Activated T-cell treated with anti-CD3 and anti-CD28 coated beads, Interleukin-2, amount 50 U/mL, for 1 hour (primary cell): ENCODE measurements at regions not wholly inside any gene's neighbourhood (a gene's known extent, or its start where the extent isn't known, plus 50 kb on each side); places are given as distances from the start of the nearest gene placed in this dataset.
"Not testable (repeated sequence)": the region's sequence is repeated elsewhere in the genome, so short reads cannot be mapped to it uniquely, and the experiment has no call there.

Experiments
- DNase-seq: peaks from one replicate; pipeline ENCODE4 v3.0.0-alpha.2; 2020

DNA sequence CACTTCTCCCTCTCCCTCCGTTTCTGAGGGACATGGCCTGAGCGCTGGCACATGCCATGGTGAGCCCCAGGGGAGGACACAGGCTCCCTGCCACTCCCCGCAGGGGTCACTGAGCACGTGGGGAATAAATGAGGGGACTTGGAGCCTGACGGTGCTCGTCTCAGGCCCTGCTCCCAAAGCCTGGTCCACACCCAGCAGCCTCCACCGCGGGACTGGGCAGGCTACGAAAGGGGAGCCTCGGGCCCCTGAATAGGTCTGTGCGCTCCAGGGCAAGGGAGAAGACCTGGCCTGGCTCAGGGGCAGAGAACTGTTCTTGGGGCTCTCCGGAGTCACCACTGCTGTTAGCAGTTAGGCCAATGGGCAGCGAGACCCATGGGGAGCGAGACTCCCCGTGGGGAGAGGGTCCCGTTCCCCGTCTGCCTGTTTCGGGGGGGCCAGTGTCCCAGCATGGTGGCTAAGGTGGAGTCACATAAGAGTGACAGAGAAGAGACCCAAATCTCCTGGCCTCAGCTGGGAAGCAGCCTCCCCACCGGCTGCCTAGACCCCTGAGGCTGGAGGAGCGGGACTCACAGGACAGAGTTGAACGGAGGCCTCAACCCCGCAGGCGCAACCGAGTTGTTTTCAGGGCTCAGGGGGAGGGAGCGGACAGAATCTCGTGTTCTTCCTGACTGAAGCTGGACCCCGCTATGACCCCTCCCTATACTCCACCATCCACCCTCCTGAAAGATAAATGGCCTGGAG is 329.8 kb upstream of the SFSWAP start:
- DNase-seq = no peak

DNA sequence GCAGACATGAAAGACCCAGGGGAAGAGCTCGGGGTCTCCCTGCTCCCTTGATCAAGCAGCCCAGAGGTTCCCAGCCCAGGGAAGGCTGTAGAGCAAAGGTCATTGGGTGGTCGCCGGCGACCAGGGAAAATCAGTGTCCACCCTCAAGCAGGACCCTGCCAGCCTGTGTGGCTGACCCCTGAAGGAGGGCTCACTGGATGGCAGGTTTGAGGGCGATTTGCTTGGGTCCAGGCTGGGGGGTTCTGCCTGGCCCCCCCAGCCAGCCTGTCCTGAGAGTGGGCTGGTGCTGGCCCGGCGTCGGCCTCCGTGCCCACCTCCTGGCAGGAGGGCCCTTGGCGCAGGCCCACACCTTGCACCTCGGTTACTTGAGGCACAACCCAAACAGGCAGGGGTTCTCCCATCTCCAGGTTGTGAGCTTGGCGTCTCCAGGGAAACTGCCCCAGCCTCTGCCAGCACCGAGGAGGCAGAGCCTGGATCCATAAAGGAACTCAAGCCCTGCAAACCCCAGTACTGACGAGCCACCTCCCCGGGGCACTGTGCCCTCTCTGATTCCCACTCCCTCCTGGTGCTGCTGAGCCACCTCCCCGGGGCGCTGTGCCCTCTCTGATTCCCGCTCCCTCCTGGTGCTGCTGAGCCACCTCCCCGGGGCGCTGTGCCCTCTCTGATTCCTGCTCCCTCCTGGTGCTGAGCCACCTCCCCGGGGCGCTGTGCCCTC is 329.0 kb upstream of the SFSWAP start:
- DNase-seq = no peak

DNA sequence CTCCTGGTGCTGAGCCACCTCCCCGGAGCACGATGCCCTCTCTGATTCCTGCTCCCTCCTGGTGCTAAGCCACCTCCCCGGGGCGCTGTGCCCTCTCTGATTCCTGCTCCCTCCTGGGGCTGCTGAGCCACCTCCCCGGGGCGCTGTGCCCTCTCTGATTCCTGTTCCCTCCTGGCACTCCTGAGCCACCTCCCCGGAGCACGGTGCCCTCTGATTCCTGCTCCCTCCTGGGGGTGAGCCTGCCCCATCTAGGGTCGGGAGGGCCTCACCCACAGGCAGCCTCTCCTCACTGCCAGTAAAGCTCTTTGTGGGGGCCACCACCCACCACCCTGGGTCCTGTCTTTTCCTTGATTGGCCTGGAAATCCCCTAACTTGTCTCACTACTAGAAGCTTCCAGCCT is 327.6 kb upstream of the SFSWAP start:
- no peak for DNase-seq

DNA sequence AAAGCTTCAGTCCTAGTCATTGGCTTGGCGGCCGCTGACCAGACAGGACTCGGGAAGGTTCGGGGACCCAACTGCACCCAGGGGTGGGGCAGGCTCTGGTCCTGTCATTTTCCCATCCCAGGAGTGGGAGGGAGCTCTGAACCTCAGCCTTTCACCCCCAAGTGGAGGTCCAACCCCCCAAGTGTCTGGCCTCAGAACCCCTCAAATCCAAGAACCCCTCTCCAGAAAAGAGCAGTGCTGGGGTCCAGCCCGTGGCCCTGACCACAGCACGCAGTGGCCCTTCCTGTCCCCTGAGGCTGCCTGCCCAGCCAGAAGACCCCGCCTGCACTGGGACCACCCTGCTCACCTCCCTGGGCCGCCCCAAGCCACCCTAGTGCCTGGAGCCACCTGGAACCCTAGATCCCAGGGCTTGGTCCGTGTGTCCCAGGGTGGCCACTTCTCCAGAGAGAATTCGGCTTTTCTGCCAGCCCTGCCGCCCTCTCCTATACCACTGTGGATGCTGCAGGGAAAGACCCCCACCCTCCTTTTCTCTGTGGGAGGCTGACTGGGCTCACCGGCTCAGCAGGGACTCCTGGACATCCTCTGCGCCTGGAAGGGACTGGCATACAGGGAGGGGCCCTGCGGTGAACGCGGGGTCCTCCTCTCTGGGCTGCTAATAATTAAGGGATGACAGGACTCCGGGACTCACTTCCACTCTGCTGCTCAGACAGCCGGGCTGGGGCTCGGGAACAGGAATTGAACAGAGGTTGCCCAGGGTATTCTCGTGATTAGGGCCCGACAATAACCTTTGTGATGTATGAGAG is 326.9 kb upstream of the SFSWAP start:
- no peak for DNase-seq

DNA sequence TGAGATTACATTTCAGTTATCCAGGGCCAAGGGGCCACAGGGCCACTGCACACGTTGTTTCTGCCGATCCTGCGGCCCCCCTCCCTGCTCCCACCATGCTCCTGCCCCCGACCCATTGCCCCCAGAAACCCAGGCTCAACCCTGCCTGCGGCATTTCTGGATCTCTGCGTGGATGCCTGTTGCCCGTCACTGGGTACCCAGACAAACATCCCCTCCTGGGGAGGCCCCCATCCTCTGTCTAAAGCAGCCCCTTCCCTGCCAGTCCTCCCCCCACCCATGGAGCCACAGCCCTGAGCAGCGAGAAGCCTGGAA is 326.4 kb upstream of the SFSWAP start:
- no peak for DNase-seq

DNA sequence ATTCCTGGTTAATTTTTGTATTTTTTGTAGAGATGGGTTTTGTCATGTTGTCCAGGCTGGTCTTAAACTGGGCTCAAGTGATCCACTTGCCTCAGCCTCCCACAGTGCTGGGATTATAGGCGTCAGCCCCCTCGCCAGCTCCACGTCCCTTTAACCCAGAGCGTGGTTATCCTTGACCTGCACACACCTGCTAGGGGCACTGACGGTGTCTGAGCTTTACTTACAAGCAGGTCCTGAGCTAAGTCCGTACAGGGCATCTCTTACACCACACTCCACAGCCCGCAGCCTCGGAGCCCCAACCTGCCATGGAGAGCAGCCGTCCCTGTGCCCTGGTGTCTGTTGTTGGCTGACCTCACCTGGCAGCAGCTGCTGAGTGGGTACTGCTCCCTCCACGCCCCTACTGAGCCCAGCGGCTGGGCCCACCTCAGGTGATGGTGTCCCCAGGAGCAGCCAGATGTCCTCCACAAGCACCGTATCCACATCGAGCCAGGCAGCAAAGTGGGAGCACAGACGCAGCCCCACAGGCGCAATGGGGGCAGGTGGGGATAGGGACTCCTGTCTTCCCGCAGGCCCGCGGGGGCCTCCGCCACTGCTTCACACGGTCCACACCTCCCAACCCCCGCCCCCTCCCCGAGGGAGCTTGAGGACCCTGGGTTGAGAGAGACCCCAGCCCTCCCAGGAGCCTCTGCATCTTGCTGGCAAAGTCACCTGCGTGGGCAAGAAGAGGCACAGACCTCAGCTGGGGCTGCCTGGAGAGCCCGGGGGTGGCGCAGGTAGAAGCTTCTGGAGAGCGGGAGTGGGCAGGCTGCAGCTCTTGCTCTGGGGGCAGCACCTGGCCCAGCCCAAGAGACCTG is 325.4 kb upstream of the SFSWAP start:
- DNase-seq = no peak

DNA sequence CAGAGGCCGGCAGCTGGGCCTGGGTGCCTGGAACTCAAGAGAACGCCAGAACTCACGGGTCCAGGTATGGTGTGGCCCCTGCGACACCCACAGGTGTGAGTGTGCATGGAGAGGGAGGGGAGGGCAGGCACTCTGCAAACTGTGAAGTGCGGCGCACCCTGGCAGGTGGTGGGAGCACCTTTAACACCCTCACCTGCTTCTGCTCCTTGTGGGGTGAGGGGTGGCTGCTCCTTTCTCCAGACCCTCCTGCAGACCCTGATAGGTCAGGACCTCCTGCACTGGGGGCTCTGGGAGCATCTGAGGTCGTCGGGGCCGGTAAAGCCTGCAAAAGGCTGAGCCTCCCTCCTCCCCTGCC is 324.7 kb upstream of the SFSWAP start:
- DNase-seq = no peak

DNA sequence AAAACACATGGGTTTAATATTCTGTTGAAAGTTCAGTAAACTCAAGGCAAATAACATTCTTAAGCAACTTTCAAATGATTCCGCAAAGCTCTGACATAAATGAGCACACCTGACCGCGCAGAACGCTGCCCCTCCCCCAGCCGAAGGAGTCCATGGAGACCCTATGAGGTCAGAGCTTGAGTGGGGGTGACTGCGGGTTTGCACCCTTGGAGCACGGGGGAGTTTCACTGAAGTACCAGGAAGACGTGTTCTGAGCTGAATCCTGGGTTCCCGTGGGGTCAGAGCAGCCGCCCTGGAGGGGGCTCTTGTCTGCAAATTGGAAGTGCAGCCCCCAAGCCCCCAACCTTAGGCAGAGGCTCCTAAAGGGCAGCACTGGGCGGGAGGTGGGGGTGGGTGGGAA is 324.1 kb upstream of the SFSWAP start:
- DNase-seq = no peak

DNA sequence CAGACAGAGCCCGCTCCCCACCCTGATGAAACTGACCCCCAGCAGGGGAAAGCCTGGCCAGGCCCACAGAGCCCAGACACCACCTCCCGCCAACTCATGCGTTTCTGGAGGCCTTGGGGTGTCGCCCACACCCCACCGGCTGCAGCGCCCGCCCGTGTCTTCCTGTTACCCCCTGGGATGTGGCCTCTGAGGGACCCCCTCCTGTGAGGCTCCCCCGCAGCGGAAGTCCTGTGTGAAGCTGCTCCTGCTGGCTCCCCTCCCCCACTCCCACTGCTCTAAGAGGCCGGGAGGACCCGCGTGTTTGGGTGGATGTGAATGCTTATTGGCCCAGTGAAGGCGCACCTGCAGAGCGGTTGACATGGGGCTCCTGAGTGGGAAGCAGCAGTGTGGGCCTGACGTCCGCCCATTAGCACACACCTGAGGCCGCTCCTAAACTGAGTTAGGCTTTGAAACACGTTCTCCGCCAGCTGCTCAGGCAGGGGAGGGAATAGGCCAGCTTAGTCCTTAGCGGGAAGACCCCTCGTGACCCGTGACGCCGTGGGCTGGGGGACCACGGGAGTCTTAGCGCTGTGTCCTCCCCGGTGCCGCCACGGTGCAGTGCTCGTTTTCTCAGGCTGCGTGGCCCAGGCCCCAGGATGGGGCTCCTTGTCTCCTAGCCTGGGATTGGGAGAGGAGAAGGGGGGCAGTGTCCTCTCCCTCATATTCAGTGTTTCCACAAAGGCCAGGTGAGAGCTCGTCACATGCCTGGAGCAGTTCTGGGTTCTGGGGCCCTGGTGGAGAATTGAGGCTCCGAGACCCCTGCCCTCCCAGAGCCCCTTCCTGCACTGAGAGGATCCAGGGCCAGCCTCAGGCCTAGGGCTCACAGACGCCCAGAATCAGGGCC is 323.4 kb upstream of the SFSWAP start:
- DNase-seq = no peak

DNA sequence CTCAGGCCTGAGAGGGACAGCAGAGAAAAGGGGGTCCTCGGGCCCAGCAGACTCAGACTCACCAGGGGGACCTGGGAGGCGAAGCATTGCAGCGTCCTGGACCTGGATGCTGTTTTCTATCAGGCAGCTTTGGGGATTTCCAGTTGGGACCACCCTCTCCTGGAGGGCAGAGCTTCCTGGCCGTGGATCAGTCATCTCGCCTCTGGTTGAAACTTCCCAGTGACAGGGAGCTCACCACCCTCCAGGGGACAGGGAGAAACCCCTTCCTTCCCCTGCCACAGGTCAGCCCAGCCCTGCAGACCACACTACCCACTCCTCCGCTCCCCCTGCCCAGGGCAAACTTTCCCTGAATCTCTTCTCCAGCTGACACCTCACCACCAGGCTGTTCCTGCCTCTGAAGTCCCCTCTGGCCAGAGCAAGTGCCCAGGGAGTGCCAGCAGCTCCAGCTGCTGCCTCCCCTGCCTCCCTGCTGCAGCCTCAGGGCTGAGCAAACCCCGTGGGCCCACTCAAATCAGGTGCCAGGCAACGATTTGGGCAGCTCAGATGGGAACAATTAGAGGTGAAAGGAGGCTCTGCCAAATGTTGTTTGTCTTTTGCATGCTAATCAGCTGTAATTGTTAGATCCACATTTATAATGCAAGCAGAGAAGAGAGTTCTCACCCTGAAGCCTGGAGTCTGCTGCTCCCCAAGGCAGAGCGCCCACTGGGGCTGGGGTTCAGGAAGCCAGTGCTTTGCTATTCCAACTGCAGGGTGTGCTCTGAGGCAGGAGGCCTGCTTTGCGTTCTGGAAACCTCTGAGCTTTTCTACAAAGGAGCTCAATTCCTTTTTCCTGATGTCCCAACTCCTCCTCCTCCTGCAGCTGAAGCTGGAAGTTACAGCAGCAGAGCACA is 322.5 kb upstream of the SFSWAP start:
- not testable (repeated sequence) for DNase-seq

DNA sequence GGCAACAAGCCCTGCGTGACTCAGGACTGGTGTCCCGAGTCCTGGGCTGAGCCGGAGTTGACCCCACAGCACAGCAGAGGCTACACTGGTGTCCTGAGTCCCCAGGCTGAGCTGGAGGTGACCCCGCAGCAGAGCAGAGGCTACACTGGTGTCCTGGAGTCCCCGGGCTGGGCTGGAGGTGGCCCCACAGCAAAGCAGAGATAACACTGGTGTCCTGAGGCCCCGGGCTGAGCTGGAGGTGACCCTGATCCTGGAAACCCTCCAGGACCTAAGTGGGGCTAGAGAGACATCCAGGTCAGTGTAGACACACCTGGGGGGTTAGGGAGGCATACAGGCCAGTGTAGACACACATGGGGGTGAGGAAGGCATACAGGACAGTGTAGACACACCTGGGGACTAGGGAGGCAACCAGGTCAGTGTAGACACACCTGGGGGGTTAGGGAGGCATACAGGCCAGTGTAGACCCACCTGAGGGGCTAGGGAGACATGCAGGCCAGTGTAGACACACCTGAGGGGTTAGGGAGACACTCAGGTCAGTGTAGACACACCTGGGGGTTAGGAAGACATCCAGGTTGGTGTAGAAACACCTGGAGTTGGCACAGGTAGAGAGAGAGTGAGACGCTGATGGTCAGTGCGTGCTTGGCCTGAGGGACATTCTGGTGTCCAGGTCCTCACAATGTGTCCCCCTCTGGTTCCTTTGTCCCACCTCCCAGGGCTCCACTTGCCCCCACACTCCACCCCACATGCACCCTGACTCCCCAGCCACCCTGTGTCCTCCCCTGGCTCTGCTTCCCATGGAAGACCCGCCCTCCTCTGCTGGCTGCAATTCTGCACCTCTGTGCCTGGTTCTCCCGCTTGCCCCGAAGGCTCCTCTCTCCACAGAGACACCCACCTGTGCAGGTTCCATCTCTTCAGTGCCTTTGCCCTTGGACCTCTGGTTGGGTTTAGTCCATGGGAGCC is 321.6 kb upstream of the SFSWAP start:
- DNase-seq = no peak

DNA sequence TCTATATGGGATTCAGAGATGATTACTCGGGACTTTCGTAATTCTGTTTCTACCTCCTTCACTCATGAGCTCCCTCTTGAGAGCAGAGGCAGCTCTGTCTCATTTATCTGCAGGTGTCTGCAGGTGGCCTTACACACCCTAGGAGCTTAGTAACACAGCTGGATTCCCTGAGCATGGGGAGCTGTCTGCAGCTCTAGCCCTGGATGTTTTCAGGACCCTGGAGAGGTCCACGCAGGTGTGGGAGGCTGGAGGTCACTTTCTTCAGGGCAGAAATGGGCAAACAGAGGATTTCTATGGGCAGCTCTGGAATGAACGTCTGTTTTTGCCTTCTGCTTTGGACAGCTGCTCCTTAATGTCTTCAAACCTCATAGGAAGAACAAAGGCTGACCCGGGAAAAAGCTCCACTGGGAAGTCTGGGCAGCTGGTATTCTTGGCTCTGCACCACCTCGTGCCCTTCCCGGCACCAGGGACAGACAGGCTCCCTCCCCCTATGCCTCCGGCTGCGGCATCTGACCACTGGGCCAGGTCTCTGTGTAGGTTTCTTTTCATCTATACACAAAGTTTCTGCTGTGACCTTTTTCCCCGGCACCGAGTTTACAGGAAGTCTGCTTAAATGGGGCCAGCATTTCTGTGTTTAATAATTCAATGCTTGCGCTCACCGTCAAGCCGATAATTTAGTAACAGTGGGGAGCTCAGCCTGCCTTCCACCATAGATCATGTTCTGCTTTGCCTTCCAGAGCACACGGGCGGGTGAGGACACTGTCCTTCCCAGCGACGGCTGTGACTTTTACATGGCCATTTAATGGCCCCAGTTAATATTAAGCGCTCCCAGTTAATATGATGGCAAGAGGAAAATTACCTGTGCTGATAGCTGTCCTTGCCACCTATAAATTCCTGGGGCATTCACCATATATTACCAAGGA is 320.2 kb upstream of the SFSWAP start:
- DNase-seq = no peak

DNA sequence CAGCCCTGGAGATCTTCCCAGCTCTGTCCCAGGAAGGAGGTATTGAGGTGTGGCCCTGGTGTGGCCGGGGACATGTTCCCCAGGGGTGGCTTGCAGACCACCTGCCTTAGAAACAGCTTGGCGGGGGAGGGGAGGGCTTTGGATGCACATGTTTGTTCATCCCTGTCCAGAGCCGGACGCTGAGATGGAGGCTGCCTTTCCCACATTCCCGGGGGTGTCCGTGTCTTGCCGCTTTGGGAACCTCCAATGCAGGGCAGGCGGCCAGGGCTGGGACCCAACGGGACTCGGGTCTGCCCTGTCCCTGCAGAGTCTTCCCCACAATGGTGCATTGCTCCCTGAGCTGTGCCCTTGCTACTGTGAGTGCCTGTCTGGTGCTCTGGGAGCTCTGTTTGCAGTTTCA is 319.5 kb upstream of the SFSWAP start:
- DNase-seq = no peak

DNA sequence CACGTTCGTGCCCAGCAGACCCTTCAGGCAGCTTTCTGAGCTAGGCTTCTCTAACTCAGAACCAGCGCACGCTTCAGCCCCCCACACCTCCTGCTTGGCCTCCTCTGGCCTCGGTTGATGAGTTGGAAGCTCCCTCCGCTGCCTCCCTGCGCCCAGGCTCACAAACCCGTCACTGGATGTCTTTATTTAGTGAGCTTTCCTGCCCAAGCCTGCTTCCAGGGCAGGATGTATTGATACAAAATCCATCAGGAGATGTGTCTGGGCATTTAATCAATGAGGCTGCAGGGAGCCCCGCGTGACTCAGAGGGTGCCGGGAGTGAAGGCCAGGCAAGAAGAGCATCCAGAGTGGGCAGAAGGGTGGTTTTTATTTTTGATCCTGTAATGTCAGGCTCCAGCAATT is 316.1 kb upstream of the SFSWAP start:
- not testable (repeated sequence) for DNase-seq

DNA sequence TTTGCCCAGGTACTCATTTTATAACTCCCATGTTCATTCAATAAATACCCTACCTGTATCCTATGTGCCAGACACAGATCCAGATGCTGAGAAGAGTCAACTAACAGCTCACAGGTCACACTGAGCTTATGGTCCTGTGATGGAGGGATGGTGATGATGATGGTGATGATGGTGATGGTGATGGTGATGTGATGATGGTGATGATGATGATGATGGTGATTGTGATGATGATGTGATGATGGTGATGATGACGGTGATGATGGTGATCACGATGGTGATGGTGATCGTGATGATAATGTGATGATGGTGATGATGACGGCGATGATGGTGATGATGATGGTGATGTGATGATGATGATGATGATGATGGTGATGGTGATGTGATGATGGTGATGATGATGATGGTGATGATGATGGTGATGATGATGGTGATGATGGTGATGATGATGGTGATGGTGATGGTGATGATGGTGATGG is 315.6 kb upstream of the SFSWAP start:
- DNase-seq = not testable (repeated sequence)

DNA sequence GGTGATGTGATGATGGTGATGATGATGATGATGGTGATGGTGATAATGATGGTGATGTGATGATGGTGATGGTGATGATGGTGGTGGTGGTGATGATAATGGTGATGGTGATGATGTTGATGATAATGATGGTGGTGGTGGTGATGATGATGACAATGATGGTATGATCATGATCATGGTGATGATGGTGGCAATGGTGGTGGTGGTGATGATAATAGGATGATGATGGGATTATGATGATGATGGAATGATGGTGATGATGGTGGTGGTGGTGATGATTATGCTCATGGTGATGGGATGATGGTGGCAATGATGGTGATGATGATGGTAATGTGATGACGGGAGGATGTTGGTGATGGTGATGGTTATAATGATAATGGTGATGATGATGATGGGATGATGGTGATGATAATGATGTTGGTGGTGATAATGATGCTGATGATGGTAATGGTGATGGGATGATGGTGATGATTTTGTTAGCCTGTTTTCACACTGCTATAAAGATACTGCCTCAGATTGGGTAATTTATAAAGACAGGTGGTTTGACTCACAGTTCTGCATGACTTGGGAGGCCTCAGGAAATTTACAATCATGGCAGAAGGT is 314.8 kb upstream of the SFSWAP start:
- DNase-seq = no peak

DNA sequence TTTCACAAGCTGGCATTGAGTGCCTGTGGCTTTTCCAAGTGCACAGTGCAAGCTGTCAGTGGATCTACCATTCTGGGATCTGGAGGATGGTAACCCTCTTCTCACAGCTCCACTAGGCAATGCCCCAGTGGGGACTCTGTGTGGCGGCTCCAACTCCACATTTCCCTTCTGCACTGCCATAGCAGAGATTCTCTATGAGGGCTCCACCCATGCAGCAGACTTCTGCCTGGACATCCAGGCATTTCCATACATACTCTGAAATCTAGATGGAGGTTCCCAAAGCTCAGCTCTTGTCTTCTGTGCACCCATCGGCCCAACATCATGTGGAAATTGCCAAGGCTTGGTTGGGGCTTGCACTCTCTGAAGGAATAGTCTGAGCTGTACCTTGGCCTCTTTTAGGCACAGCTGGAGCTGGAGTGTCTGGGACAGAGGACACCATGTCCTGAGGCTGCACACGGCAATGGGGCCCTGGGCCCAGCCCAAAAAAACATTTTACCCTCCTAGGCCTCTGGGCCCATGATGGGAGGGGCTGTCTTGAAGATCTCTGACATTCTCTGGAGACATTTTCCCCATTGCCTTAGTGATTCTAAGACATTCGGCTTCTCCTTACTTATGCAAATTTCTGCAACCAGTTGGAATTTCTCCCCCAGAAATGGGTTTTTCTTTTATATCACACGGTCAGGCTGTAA is 313.3 kb upstream of the SFSWAP start:
- DNase-seq = no peak
